CD4-positive, alpha-beta T cell (primary cell): ENCODE measurements at regions not wholly inside any gene's neighbourhood (a gene's known extent, or its start where the extent isn't known, plus 50 kb on each side); places are given as distances from the start of the nearest gene placed in this dataset.

ENCODE experiments used
- ATAC-seq: fragments of 200-7000 bp; cut with Tn5 transposase; one replicate; pipeline ENCODE4 v1.10.0; 2022; ENCODE audit warnings: mild to moderate bottlenecking; ENCODE audit not compliant: poor library complexity
- CTCF ChIA-PET: fragments of 350-600 bp; sonication (Branson Sonifier 250); formaldehyde crosslinking; loops from one replicate; lab custom pipeline; 2021; ENCODE audit warnings: antibody characterized with exemption, inconsistent platforms; lab: Charles Lee
- POLR2A ChIA-PET: fragments of 350-600 bp; sonication (Branson Sonifier 250); formaldehyde crosslinking; loops from one replicate; lab custom pipeline; 2021; ENCODE audit warnings: antibody characterized with exemption, inconsistent platforms; lab: Charles Lee
- DNase-seq, 14 experiments: peaks; one replicate each; pipeline ENCODE4 v3.0.0-alpha.2; 2013 to 2020; ENCODE audit warnings: mixed read lengths in 2 of 14
- H3K27ac ChIP-seq, 2 donors: one replicate each; pipeline versions ENCODE4 v1.5.1 to v1.7.0; 2013; ENCODE audit warnings: low read length in 2 of 2, low read depth in 1 of 2, mild to moderate bottlenecking in 1 of 2
- H3K27me3 ChIP-seq, 2 experiments: 1 replicate in 1 of 2; 2 replicates in 1 of 2; pipeline versions ENCODE4 v1.6.1 to v1.7.0; 2013; ENCODE audit warnings: low read length in 2 of 2, control low read depth in 1 of 2, mild to moderate bottlenecking in 1 of 2, moderate library complexity in 1 of 2; ENCODE audit not compliant: insufficient read depth in 2 of 2, control insufficient read depth in 1 of 2
- H3K36me3 ChIP-seq: one replicate; pipeline ENCODE4 v1.6.1; 2013; ENCODE audit warnings: low read length, control low read depth; ENCODE audit not compliant: insufficient read depth
- H3K4me1 ChIP-seq: one replicate; pipeline ENCODE4 v1.6.1; 2013; ENCODE audit warnings: low read length, control low read depth; ENCODE audit not compliant: insufficient read depth
- H3K4me3 ChIP-seq: one replicate; pipeline ENCODE4 v1.5.1; 2013; ENCODE audit warnings: mild to moderate bottlenecking, low read length, moderate library complexity
- H3K9me3 ChIP-seq, 2 experiments: 1 replicate in 1 of 2; 2 replicates in 1 of 2; pipeline versions ENCODE4 v1.6.1 to v1.7.0; 2013; ENCODE audit warnings: low read length in 2 of 2, mild to moderate bottlenecking in 2 of 2, control low read depth in 1 of 2, moderate library complexity in 1 of 2; ENCODE audit not compliant: control insufficient read depth in 1 of 2, insufficient read depth in 1 of 2
- H3K27ac Mint-ChIP-seq: one replicate; pipeline ENCODE4 v1.8.0; 2020; ENCODE audit warnings: mixed read lengths
- H3K27me3 Mint-ChIP-seq: one replicate; pipeline ENCODE4 v1.8.0; 2021; ENCODE audit warnings: mixed read lengths
- H3K36me3 Mint-ChIP-seq: one replicate; pipeline ENCODE4 v1.8.0; 2021; ENCODE audit warnings: low read depth, mixed read lengths
- H3K4me1 Mint-ChIP-seq: one replicate; pipeline ENCODE4 v1.8.0; 2021; ENCODE audit warnings: low read depth, mixed read lengths
- H3K4me3 Mint-ChIP-seq: one replicate; pipeline ENCODE4 v1.8.0; 2020; ENCODE audit warnings: mild to moderate bottlenecking, mixed read lengths
- H3K9me3 Mint-ChIP-seq: one replicate; pipeline ENCODE4 v1.8.0; 2020; ENCODE audit warnings: mixed read lengths
- intact Hi-C, 2 experiments: fragments of 100-400 bp; cut with DNase I in 1 of 2; cut with micrococcal nuclease in 1 of 2; formaldehyde crosslinking; loops; one replicate each; pipeline versions ENCODE4 v1.15.1 to v1.9.0; 2023 to 2025; cut with DNase I, micrococcal nuclease
- TF ChIP-seq, protein P1 (sequence below): fragments of 200-600 bp; IDR thresholded peaks from one replicate; pipeline ENCODE4 v1.8.0; 2022; ENCODE audit warnings: antibody characterized with exemption, mild to moderate bottlenecking

- ChIA-PET CTCF (no interaction called here), POLR2A (no interaction called here)
- no peaks in the 10 kb centered on the region for H3K4me1 ChIP-seq
- no peak overlapping the region for H3K27ac ChIP-seq
- intact Hi-C loops: no loop called here
- no peak overlapping the region for H3K4me3 ChIP-seq
- Mint-ChIP-seq H3K27me3 (peaks cover 33% of the 10 kb centered on the region), H3K36me3 (no peaks in the 10 kb centered on the region), H3K4me1 (no peaks in the 10 kb centered on the region), H3K9me3 (peaks cover 3% of the 10 kb centered on the region), H3K4me3 (no peak overlapping the region), H3K27ac (no peak overlapping the region)
- peaks cover 0 to 3% of the 10 kb centered on the region in 2 experiments for H3K9me3 ChIP-seq
- DNase-seq (no peak), ATAC-seq (no peak)
- no peaks in the 10 kb centered on the region for H3K36me3 ChIP-seq
- H3K27me3 ChIP-seq: peaks cover 5 to 8% of the 10 kb centered on the region in 2 experiments
- TF ChIP-seq, protein P1, sequence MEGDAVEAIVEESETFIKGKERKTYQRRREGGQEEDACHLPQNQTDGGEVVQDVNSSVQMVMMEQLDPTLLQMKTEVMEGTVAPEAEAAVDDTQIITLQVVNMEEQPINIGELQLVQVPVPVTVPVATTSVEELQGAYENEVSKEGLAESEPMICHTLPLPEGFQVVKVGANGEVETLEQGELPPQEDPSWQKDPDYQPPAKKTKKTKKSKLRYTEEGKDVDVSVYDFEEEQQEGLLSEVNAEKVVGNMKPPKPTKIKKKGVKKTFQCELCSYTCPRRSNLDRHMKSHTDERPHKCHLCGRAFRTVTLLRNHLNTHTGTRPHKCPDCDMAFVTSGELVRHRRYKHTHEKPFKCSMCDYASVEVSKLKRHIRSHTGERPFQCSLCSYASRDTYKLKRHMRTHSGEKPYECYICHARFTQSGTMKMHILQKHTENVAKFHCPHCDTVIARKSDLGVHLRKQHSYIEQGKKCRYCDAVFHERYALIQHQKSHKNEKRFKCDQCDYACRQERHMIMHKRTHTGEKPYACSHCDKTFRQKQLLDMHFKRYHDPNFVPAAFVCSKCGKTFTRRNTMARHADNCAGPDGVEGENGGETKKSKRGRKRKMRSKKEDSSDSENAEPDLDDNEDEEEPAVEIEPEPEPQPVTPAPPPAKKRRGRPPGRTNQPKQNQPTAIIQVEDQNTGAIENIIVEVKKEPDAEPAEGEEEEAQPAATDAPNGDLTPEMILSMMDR: no peak
Observed at GRCh38 chr12:125373375-125373774, 308.1 kb downstream of the AACS start.

DNA sequence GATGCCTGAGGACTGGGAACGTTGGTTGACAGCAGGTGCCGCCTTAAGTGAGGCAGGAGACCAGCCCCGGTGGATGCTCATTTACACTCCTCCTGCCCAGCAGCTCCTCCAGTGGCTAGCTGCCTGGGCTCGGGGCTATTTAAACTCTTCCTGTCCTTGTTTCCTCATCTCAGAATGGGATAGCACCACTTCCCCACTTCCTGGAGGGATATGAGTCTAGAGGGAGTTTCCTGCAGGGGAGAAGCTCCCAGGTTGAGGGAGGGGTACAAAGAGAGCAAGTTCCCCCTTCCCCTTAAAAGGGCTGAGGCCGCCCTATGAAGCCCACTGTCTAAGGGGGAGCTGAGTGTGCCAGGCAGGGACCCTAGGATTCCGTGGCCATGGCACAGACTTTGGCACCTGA lies 311.2 kb downstream of the AACS start:
- Histone ChIP-seq H3K27me3 (peaks cover 5 to 8% of the 10 kb centered on the region in 2 experiments), H3K4me3 (no peak overlapping the region), H3K4me1 (no peaks in the 10 kb centered on the region), H3K27ac (no peak overlapping the region), H3K9me3 (peaks cover 0 to 3% of the 10 kb centered on the region in 2 experiments), H3K36me3 (no peaks in the 10 kb centered on the region)
- TF ChIP-seq, protein P1: no peak
- intact Hi-C loops: no loop called here
- CTCF ChIA-PET: no interaction called here
- peaks cover 2% of the 10 kb centered on the region for H3K9me3 Mint-ChIP-seq
- no peaks in the 10 kb centered on the region for H3K4me1 Mint-ChIP-seq
- no peak overlapping the region for H3K4me3 Mint-ChIP-seq
- H3K27me3 Mint-ChIP-seq: peaks cover 11% of the 10 kb centered on the region
- H3K36me3 Mint-ChIP-seq: no peaks in the 10 kb centered on the region
- ATAC-seq (no peak), DNase-seq (no peak)
- POLR2A ChIA-PET: no interaction called here
- no peak overlapping the region for H3K27ac Mint-ChIP-seq

DNA sequence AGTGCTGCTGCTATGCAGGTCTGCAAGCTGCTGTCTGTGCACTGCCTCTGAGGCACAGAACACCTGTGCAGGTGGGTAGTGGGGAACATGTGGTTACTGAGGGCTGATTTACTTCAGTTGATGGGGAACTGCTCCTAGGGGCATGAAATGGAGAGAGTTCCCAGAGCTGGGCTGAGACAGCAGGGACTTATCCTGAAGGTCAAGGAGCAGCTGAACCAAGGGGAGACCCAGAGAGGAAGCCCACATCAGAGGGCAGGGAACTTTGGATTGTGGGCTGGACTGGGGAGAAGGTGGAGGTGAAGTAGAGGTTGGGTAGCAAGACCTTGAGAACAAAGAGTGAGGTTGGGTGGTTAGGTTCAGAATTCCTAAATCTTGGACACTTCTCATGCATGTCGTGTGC lies 311.9 kb downstream of the AACS start:
- Mint-ChIP-seq H3K36me3 (no peaks in the 10 kb centered on the region), H3K4me3 (no peak overlapping the region), H3K27ac (no peak overlapping the region), H3K4me1 (no peaks in the 10 kb centered on the region), H3K9me3 (peaks cover 2% of the 10 kb centered on the region), H3K27me3 (peaks cover 11% of the 10 kb centered on the region)
- Histone ChIP-seq H3K4me1 (no peaks in the 10 kb centered on the region), H3K27ac (no peak overlapping the region), H3K36me3 (no peaks in the 10 kb centered on the region), H3K9me3 (peaks cover 0 to 3% of the 10 kb centered on the region in 2 experiments), H3K27me3 (peaks cover 5 to 8% of the 10 kb centered on the region in 2 experiments), H3K4me3 (no peak overlapping the region)
- ChIA-PET POLR2A (no interaction called here), CTCF (no interaction called here)
- intact Hi-C loops: no loop called here
- ATAC-seq: no peak
- TF ChIP-seq, protein P1: no peak
- DNase-seq: no peak
